Esophagus squamous epithelium (tissue), 5 donors: ENCODE measurements at regions not wholly inside any gene's neighbourhood (a gene's known extent, or its start where the extent isn't known, plus 50 kb on each side); places are given as distances from the start of the nearest gene placed in this dataset.

ENCODE experiments used
- DNase-seq: peaks from one replicate; lab custom pipeline; 2025; lab: John Stamatoyannopoulos, UW
- H3K27ac ChIP-seq, 4 donors: fragments of 200-600 bp; sonication (generic); one replicate each; pipeline ENCODE4 v1.5.1; 2016 to 2019; ENCODE audit warnings: mild to moderate bottlenecking in 1 of 4
- H3K27me3 ChIP-seq, 4 donors: fragments of 200-600 bp; sonication (generic); 1 replicate in 3 of 4; 2 replicates in 1 of 4; pipeline versions ENCODE4 v1.5.1 to v1.6.0; 2017 to 2021; ENCODE audit warnings: antibody characterized with exemption in 1 of 4
- H3K36me3 ChIP-seq, 3 donors: fragments of 200-600 bp; sonication (generic); one replicate each; pipeline ENCODE4 v1.5.1; 2016 to 2019
- H3K4me1 ChIP-seq, 3 donors: fragments of 200-600 bp; sonication (generic); one replicate each; pipeline ENCODE4 v1.5.1; 2017 to 2019
- H3K4me3 ChIP-seq, 4 donors: fragments of 200-600 bp; sonication (generic); 1 replicate in 3 of 4; 2 replicates in 1 of 4; pipeline ENCODE4 v1.5.1; 2016 to 2019; ENCODE audit warnings: mild to moderate bottlenecking in 2 of 4, moderate library complexity in 1 of 4
- H3K9me3 ChIP-seq, 3 donors: fragments of 200-600 bp; sonication (generic); one replicate each; pipeline ENCODE4 v1.5.1; 2016 to 2019
- CTCF ChIP-seq, 6 experiments: fragments of 450-650 bp in 4 of 6; fragments of 200-600 bp in 2 of 6; sonication (generic) in 2 of 6; IDR thresholded peaks; one replicate each; pipeline ENCODE4 v1.5.1; 2016 to 2019; ENCODE audit warnings: antibody characterized with exemption in 6 of 6, mild to moderate bottlenecking in 4 of 6, moderate library complexity in 4 of 6
- POLR2A ChIP-seq, 4 donors: fragments of 450-650 bp; IDR thresholded peaks; one replicate each; pipeline ENCODE4 v1.6.1; 2017; ENCODE audit warnings: antibody characterized with exemption in 4 of 4, mild to moderate bottlenecking in 4 of 4, moderate library complexity in 3 of 4
- WGBS, 2 donors: methylation state at CpG; one replicate each; pipeline ENCODE4 v1.1.5; 2018; 5-methylcytosine and 5-hydroxymethylcytosine counted together
- intact Hi-C: fragments of 100-400 bp; cut with DNase I; formaldehyde crosslinking; loops from one replicate; pipeline ENCODE4 v1.15.0; 2022
- donor health status: DM: yes; HTN: yes; CAD: no.

DNA sequence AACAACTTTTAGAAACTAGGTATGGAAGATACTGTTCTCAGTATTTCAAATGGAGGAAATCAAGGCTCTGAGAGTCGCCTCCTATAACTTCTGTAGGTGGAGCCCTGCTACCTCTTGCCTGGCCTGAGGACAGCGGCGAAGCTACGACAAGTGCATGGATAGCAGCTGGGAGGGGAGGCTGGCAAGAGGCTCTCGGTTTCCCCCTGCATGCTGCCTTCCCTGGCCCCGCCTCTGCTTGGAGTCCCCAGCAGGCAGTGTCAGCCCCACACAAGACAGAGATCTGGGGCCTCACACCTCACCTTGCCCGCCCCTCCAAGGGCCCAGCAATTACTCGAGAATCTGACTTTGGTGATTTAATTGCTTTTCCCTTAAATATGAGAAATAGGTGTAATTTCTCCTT is 107.6 kb upstream of the POU3F3 start:
- no peaks in the 10 kb centered on the region for H3K4me1 ChIP-seq
- 59 to 70% methylated on average over 6 to 8 of the region's 8 CpGs for WGBS, 2 donors
- no peak for DNase-seq
- no peak overlapping the region for H3K27ac ChIP-seq
- H3K36me3 ChIP-seq, result no peaks in the 10 kb centered on the region
- TF ChIP-seq POLR2A (IDR thresholded peaks at IDR 0.05), result no peak
- TF ChIP-seq CTCF (IDR thresholded peaks at IDR 0.05), result no peak
- H3K27me3 ChIP-seq, result peaks cover 0 to 11% (median 0%) of the 10 kb centered on the region in 4 donors
- intact Hi-C loops, result no loop called here
- no peak overlapping the region for H3K4me3 ChIP-seq
- no peaks in the 10 kb centered on the region for H3K9me3 ChIP-seq

- no peak for DNase-seq
- 81 to 89% methylated on average over 18 to 22 of the region's 24 CpGs for WGBS, 2 donors
Measured at GRCh38 chr2:104746858-104747257, 107.1 kb upstream of the POU3F3 start.

DNA sequence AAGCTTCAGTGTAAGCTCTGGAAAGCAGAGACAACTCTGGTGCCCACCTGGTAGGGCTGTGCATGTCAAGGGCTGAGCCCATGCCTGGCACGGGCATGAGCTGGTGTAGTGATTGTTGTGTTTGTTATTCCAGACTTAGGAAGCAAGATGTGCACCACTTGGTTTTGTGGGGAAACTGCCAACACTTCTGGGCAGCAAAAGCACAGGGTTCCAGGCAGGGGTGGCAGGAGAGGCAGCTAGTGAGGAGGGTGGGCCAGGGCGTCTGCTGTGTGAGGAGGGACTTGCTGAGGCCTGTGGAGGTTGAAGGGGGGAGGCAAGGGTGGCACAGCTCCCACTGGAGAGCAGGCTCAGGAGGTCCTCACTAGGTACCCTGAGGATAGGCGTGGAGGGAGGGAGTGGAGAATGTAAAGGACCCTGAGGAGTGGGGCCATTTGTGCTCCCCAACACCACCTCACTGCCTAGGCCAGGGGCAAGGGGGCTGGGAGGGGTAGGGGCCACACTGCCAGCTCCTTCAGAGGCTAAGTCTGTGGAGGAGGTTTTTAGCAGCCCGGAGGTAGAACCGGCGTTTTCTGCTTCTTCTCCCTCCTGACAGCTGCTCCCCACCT is 104.0 kb upstream of the POU3F3 start:
- DNase-seq, result no peak
- intact Hi-C loops, result no loop called here
- TF ChIP-seq CTCF (IDR thresholded peaks at IDR 0.05), result no peak
- no peak for TF ChIP-seq POLR2A (IDR thresholded peaks at IDR 0.05)
- H3K4me1 ChIP-seq, result no peaks in the 10 kb centered on the region
- H3K27ac ChIP-seq, result no peak overlapping the region
- 49 to 60% methylated on average over 5 of the region's 6 CpGs for WGBS, 2 donors
- no peak overlapping the region for H3K4me3 ChIP-seq
- H3K9me3 ChIP-seq, result no peaks in the 10 kb centered on the region
- H3K27me3 ChIP-seq, result peaks cover 0 to 11% (median 0%) of the 10 kb centered on the region in 4 donors
- no peaks in the 10 kb centered on the region for H3K36me3 ChIP-seq

More at GRCh38 chr2:104746858-104747257, 107.1 kb upstream of the POU3F3 start:
- no peaks in the 10 kb centered on the region for H3K36me3 ChIP-seq
- H3K4me1 ChIP-seq, result no peaks in the 10 kb centered on the region
- H3K4me3 ChIP-seq, result no peak overlapping the region
- no peaks in the 10 kb centered on the region for H3K9me3 ChIP-seq
- H3K27ac ChIP-seq, result no peak overlapping the region
- intact Hi-C loops, result no loop called here
- peaks cover 0 to 11% (median 0%) of the 10 kb centered on the region in 4 donors for H3K27me3 ChIP-seq
- TF ChIP-seq POLR2A (IDR thresholded peaks at IDR 0.05) (no peak), CTCF (IDR thresholded peaks at IDR 0.05) (no peak)

DNA sequence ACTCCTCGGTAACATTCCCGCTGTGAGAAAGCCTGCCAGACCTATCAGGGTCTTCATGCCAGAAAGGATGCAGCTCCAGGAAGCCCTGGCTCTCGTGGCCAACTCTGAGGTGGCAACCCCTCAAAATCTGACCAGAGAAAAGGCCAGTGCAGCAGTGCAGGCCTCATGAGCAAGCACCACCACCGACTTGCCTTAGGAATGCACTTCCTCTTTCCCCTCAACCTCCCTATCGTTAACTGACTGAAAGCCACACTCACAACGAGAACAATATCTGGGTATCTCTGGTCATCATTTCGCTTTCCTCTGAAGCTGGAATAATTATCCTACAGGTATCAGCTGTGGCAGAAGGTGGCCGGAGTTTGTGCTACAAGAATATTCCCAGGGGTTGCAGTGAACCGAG is 101.4 kb upstream of the POU3F3 start:
- intact Hi-C loops, result no loop called here
- WGBS, 2 donors, result 53 to 63% methylated on average over 6 to 7 of the region's 9 CpGs
- H3K9me3 ChIP-seq, result no peaks in the 10 kb centered on the region
- H3K4me1 ChIP-seq, result no peaks in the 10 kb centered on the region
- TF ChIP-seq CTCF (IDR thresholded peaks at IDR 0.05) (no peak), POLR2A (IDR thresholded peaks at IDR 0.05) (no peak)
- no peaks in the 10 kb centered on the region for H3K27me3 ChIP-seq
- no peak overlapping the region for H3K27ac ChIP-seq
- H3K36me3 ChIP-seq, result no peaks in the 10 kb centered on the region
- no peak for DNase-seq
- H3K4me3 ChIP-seq, result no peak overlapping the region

- H3K4me1 ChIP-seq, result no peaks in the 10 kb centered on the region
- H3K27me3 ChIP-seq, result no peaks in the 10 kb centered on the region
- 73 to 75% methylated on average over 10 to 23 of the region's 26 CpGs for WGBS, 2 donors
- no peak for DNase-seq
- no peak overlapping the region for H3K4me3 ChIP-seq
- no peaks in the 10 kb centered on the region for H3K36me3 ChIP-seq
- H3K27ac ChIP-seq, result no peak overlapping the region
- intact Hi-C loops, result no loop called here
- TF ChIP-seq POLR2A (IDR thresholded peaks at IDR 0.05) (no peak), CTCF (IDR thresholded peaks at IDR 0.05) (no peak)
- H3K9me3 ChIP-seq, result no peaks in the 10 kb centered on the region
Measured at GRCh38 chr2:104755026-104755878, 98.7 kb upstream of the POU3F3 start.
